ENCODE measurements at regions not wholly inside any gene's neighbourhood (a gene's known extent, or its start where the extent isn't known, plus 50 kb on each side); places are given as distances from the start of the nearest gene placed in this dataset.

GRCh38 chr19:31947436-31948115 lies 397.8 kb upstream of the ZNF507 start:
- peaks cover 0 to 9% (median 0%) of the 10 kb centered on the region in 4 donors for H3K4me1 ChIP-seq
- no peak overlapping the region for H3K27ac ChIP-seq (replicated peaks in 1 of 4)
- no peaks in the 10 kb centered on the region for H3K9me3 ChIP-seq
- no peaks in the 10 kb centered on the region for H3K27me3 ChIP-seq
- TF ChIP-seq POLR2A (IDR thresholded peaks at IDR 0.05; ENCODE audit: low read depth) (no peak), POLR2AphosphoS5 (IDR thresholded peaks at IDR 0.05) (no peak), EP300 (IDR thresholded peaks at IDR 0.05) (no peak), CTCF (IDR thresholded peaks at IDR 0.05) (no peak)
- H3K4me3 ChIP-seq, result no peak overlapping the region
- DNase-seq (ENCODE audit: extremely low spot score), result peak; percentile 60
- WGBS, result 86% methylated on average over 13 of the region's 17 CpGs
- no peaks in the 10 kb centered on the region for H3K36me3 ChIP-seq
- intact Hi-C loops (cut with DNase I), result no loop called here

- Histone ChIP-seq H3K9me3 (no peaks in the 10 kb centered on the region), H3K4me1 (peaks cover 0 to 10% (median 6%) of the 10 kb centered on the region in 4 donors), H3K4me3 (no peak overlapping the region), H3K27me3 (no peaks in the 10 kb centered on the region), H3K27ac (replicated peaks in 1 of 4) (no peak overlapping the region), H3K36me3 (no peaks in the 10 kb centered on the region)
- 80% methylated on average over 1 of the region's 1 CpG for WGBS
- intact Hi-C loops (cut with DNase I), result no loop called here
- DNase-seq (ENCODE audit: extremely low spot score), result no peak
- TF ChIP-seq POLR2A (IDR thresholded peaks at IDR 0.05; ENCODE audit: low read depth), result no peak
- no peak for TF ChIP-seq EP300 (IDR thresholded peaks at IDR 0.05)
- TF ChIP-seq CTCF (IDR thresholded peaks at IDR 0.05), result no peak
- TF ChIP-seq POLR2AphosphoS5 (IDR thresholded peaks at IDR 0.05), result no peak
Observed at GRCh38 chr19:31952693-31953092, 392.7 kb upstream of the ZNF507 start.

GRCh38 chr19:31955061-31955460 lies 390.3 kb upstream of the ZNF507 start:
- intact Hi-C loops (cut with DNase I), result no loop called here
- TF ChIP-seq POLR2A (IDR thresholded peaks at IDR 0.05; ENCODE audit: low read depth), result no peak
- TF ChIP-seq EP300 (IDR thresholded peaks at IDR 0.05), result no peak
- no peak for TF ChIP-seq CTCF (IDR thresholded peaks at IDR 0.05)
- no peak for TF ChIP-seq POLR2AphosphoS5 (IDR thresholded peaks at IDR 0.05)
- peaks cover 0 to 13% (median 7%) of the 10 kb centered on the region in 4 donors for H3K4me1 ChIP-seq
- no peaks in the 10 kb centered on the region for H3K9me3 ChIP-seq
- no peak overlapping the region for H3K27ac ChIP-seq (replicated peaks in 1 of 4)
- H3K4me3 ChIP-seq, result no peak overlapping the region
- DNase-seq (ENCODE audit: extremely low spot score), result no peak
- no peaks in the 10 kb centered on the region for H3K27me3 ChIP-seq
- 87% methylated on average over 3 of the region's 3 CpGs for WGBS
- H3K36me3 ChIP-seq, result no peaks in the 10 kb centered on the region

GRCh38 chr19:31955884-31956283 lies 389.5 kb upstream of the ZNF507 start:
- intact Hi-C loops (cut with DNase I), result no loop called here
- H3K36me3 ChIP-seq, result no peaks in the 10 kb centered on the region
- TF ChIP-seq POLR2AphosphoS5 (IDR thresholded peaks at IDR 0.05), result no peak
- H3K27ac ChIP-seq (replicated peaks in 1 of 4), result no peak overlapping the region
- H3K4me3 ChIP-seq, result no peak overlapping the region
- H3K4me1 ChIP-seq, result peaks cover under 1 to 15% (median 8%) of the 10 kb centered on the region in 4 donors
- DNase-seq (ENCODE audit: extremely low spot score), result no peak
- WGBS, result 76% methylated on average over 6 of the region's 6 CpGs
- H3K9me3 ChIP-seq, result no peaks in the 10 kb centered on the region
- no peaks in the 10 kb centered on the region for H3K27me3 ChIP-seq

- no peaks in the 10 kb centered on the region for H3K27me3 ChIP-seq
- 83% methylated on average over 3 of the region's 3 CpGs for WGBS
- DNase-seq (ENCODE audit: extremely low spot score), result no peak
- H3K27ac ChIP-seq (replicated peaks in 1 of 4), result no peak overlapping the region
- TF ChIP-seq EP300 (IDR thresholded peaks at IDR 0.05) (no peak), CTCF (IDR thresholded peaks at IDR 0.05) (no peak), POLR2A (IDR thresholded peaks at IDR 0.05; ENCODE audit: low read depth) (no peak), POLR2AphosphoS5 (IDR thresholded peaks at IDR 0.05) (no peak)
- no peaks in the 10 kb centered on the region for H3K36me3 ChIP-seq
- peaks cover 4 to 25% (median 16%) of the 10 kb centered on the region in 4 donors for H3K4me1 ChIP-seq
- H3K9me3 ChIP-seq, result no peaks in the 10 kb centered on the region
- H3K4me3 ChIP-seq, result no peak overlapping the region
- intact Hi-C loops (cut with DNase I), result no loop called here
Observed at GRCh38 chr19:31956771-31957392, 388.5 kb upstream of the ZNF507 start.

Data from esophagus muscularis mucosa (tissue), 4 donors.